ENCODE measurements at regions not wholly inside any gene's neighbourhood (a gene's known extent, or its start where the extent isn't known, plus 50 kb on each side); places are given as distances from the start of the nearest gene placed in this dataset.
A peak's percentile ranks its signal among the peaks of the same experiment; 100 is the strongest.

DNA sequence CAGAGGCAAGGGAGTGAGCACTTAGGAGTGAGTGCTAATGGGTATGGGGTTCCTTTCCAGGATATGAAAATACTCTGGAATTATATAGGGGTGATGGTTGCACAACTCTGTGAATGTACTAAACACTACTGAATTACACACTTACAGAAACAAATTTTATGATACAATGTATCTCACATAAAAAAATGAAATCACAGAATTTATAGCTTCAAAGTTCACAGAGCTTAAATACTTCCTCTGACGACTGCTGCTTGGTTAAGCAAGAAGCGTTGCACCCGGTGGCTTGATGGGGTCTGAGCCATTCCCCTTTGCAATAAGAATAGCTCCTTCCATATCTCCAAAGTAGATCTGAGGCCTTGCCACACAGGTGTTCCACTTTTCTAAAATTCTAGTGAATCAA, 835.1 kb downstream of the TSN start:
- DNase-seq = no peak

DNA sequence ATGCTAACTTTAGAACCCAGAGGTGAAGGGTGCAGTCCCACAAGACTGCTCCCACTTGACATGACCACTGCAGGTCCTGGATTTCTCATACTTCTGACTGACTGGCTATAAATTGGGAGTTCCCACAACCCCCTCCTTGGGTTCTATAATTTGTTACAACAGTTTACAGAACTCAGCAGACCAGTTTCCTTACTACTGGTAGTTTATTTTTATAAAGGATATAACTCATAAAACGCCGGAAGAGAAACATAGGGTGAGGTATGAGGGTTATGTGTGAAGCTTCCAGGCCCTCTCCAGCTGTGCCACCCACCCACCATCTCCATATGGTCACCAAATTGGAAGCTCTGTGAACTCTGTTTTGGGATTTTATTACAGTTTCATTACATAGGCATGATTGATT, 839.6 kb downstream of the TSN start:
- no peak for DNase-seq

- DNase-seq = no peak
These were observed 841.1 kb downstream of the TSN start for GRCh38 chr2:122596598-122596997.

GRCh38 chr2:122598784-122599183, 843.3 kb downstream of the TSN start:
- DNase-seq = no peak

- no peak for DNase-seq
These were observed 855.6 kb downstream of the TSN start for GRCh38 chr2:122610948-122611609.

DNA sequence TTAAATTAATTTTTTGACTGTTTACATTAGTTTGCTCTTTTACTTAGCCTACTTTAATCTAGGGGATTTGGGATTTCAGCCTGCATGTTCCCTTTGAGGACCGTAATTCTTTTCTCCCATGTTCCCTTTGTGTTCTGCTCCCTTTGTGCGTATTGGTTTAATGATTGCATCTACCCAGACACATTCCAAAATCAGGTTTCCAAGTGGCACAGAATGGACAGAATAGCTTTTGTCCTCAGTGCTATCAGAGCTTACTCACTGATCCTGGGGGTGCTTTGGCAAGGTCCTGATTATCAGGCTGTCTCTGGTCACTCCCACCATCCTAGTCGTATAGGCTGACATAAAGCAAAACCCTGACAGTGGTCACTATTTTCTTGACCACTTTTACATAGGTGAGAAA, 867.5 kb downstream of the TSN start:
- DNase-seq = no peak

GRCh38 chr2:122627388-122627787, 871.9 kb downstream of the TSN start:
- no peak for DNase-seq

DNA sequence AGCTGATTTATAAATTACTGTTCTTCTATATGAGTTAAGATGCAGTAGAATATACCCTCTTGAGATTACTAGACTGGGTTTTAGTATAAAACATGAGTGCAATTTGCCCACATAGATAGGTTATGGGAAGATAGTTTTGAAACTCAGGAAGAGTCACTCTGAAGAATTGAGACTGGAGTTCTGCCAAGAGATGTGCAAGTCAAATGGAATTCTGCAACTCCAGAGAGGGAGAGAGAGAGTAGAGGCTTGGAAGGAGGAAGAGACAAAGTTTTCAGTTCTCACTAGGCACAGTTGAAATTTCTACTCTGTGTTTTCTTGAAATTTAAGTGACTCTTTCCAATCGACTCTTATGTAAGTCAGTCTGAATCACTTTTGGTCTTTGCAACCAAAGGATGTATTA, 878.8 kb downstream of the TSN start:
- no peak for DNase-seq

- DNase-seq = no peak
These were observed 879.5 kb downstream of the TSN start for GRCh38 chr2:122634920-122635319.

DNA sequence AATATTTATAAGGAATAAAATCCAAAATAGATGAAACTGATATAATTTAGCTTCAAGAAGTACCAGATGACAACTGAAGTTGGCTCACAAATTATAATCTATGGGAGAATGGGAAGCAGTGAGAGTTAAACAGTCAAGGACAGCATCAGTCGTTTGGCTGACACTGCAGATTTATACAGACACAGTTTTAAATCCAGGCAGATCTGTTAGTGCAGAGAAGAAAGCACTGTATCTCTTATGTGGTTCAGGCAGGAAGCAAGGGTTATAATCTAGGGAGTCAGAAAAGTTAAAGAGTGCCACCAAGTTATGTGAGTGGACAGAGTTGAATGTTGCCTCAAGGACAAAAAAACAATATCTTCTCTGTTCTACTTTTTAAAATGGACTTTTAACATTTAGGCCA, 880.2 kb downstream of the TSN start:
- DNase-seq = no peak

DNA sequence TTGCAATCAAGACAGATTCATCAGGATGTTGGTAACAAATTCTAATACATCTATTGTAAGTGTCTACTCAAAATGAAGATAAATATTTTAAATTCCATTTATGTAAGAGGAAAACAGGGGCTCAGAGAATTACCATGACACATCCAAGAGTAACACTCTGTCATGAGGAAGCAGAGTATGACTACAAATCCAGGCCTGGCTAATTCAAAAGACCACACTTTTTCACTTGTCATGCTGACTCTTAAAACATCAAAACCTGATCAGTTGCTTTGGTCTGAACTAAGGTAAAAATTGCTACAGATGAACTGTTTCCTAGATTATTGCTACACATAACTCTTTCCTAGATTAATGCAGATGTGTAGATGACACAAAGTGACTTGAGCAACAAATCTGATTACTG, 880.6 kb downstream of the TSN start:
- DNase-seq = no peak

DNA sequence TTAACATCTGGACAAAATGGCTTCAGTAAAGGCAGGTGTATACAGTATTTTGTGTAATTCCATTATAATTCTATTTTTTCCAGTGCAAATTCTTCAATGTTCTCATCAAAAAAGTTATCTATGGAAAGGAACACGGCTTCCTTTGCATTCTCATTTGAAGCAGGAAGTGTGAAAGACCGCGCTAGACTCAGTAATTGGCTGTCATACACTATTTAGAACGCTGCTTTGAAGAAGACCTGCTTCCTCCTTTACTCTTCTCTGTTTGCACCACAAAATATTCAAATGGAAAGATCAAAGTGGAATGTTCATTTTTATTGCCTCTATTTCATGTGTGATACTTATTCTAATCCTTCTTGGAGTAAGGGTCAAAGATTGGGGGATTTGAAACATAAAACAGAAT, 883.7 kb downstream of the TSN start:
- no peak for DNase-seq

DNA sequence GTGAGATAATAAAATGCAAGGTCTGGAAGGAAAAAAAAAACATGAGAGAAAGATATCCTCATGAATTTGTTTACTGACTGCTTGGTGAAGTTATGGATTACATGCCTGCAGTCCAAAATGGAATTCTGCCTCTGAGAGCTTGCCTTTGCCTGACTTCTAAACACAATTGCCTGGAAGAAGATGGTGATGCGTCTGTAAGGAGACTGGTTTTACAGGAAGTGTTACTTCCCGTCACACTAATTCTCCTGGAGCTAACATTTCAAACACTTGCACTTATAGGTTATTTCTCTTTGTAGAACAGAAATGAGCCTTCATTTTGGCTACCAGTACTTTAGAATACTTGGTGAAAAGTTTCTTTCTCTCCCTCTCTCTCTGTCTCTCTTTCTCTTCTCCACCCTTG, 884.3 kb downstream of the TSN start:
- DNase-seq = no peak

GRCh38 chr2:122643725-122644329, 888.4 kb downstream of the TSN start:
- DNase-seq = peak; percentile 88 to 92

- DNase-seq = no peak
These were observed 895.8 kb downstream of the TSN start for GRCh38 chr2:122651236-122651635.

DNA sequence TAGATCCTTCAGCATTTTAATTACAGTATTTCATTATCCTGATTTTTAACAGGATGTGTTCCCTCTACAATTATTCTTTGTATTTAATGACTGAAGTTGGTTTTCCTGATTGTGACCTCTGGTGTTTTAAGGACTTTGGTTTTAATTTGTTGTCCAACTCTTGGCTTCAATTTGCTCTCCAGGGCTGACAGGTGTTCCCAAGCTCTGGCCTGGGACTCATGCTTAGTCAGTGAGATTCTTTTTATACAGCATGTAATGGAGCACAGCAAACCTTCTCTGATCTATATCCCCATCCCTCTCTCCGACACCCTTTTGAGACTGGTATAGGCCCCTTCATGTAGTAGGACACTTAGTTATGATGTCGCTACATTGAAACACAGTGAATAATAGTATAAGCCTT, 896.3 kb downstream of the TSN start:
- no peak for DNase-seq

GRCh38 chr2:122652670-122653069, 897.2 kb downstream of the TSN start:
- DNase-seq = no peak

- no peak for DNase-seq
These were observed 901.0 kb downstream of the TSN start for GRCh38 chr2:122656403-122656802.

DNA sequence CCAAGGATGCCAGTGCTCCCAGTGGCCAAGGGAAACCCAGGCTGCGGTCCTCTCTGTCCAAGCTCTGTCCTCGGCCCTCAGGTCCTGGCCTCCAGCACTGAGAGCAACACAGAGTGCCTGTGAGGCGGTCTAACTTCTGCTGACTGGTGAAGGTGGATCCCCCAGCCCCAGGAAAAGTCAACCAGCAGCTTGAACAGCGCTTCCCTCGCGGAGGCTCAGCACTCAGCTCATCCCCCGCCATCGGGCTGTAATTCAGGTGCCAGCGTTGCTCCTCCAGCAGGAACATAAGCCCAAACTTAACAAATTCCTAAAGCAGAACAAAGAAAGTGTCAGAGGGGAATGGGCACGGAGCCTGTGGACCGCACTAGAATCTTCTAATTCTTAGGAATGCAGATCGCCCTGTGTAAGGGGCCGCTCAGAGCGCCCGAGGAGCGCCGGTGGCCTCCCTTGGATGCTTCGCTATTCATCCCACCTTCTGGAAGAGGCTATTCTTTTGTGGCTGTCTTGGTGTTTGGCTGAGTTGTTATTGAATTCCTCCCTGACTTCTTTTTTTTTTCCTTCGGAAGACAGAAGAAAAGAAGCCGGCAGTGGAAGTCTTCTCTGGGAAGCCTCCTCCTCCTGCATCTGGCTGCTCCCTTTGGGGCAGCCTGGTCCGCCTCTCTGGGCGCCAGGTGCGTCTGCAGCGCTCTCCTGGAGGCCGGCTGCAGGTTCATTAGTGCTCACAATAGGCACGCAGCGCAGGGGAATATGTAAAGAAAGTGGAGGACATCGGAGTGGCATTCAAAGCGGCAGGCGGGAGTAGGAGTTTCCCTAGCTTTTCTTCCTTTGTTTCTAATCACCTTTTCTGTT, 905.6 kb downstream of the TSN start:
- DNase-seq = no peak

- no peak for DNase-seq
These were observed 908.2 kb downstream of the TSN start for GRCh38 chr2:122663620-122664019.

- no peak for DNase-seq
These were observed 914.2 kb downstream of the TSN start for GRCh38 chr2:122669627-122670026.

DNA sequence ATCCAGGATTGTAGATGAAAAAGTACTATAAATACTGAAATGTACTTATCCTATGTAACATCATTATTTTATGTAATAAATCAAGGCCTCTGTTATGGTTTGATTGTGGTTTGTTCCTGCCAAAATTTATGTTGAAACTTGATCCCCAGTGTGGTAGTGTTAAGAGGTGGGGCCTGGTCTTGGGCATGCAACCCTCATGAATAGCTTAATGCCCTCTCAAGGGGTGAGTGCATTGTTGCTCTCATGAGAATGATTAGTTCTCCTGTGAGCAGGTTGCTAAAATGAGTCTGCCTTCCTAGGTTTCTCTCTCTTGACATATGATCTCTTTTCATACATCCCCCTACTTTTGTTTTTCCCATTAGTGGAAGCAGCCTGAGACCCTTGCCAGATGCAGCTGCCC, 915.4 kb downstream of the TSN start:
- no peak for DNase-seq

GRCh38 chr2:122680662-122681061, 925.2 kb downstream of the TSN start:
- DNase-seq = no peak

DNA sequence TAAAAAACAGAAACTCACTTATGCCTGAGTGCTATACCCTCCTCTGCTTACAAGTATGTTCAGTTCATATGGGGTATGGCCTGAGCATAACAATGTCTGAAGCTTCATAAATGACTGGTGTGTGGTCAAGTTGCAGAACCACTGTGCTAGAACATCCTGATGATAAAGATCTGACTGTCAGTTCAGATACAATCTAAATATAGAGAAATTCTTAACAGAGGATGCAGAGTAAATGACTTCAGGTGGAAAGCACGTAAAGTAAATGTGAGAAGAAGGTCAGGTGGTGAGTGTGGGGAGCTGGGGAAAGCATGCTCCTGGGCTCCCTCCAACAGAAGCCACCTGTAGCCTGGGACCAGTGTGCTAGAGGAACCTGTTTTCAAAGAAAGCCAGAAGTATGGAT, 926.2 kb downstream of the TSN start:
- DNase-seq = no peak
